Renal cortical epithelial cell (primary cell): ENCODE measurements at regions not wholly inside any gene's neighbourhood (a gene's known extent, or its start where the extent isn't known, plus 50 kb on each side); places are given as distances from the start of the nearest gene placed in this dataset.

Source experiments
- DNase-seq: peaks from one replicate; pipeline ENCODE4 v3.0.0-alpha.2; 2011; ENCODE audit warnings: low read depth

GRCh38 chr1:90139837-90140236 lies 144.9 kb downstream of the ZNF326 start:
- DNase-seq, result no peak

GRCh38 chr1:90135286-90135685 lies 140.4 kb downstream of the ZNF326 start:
- DNase-seq, result peak; percentile 21

- DNase-seq, result no peak
Observed at GRCh38 chr1:90134175-90134955, 139.5 kb downstream of the ZNF326 start.

- peak; percentile 73 for DNase-seq
Observed at GRCh38 chr1:90133133-90133532, 138.2 kb downstream of the ZNF326 start.

GRCh38 chr1:90132306-90132705 lies 137.4 kb downstream of the ZNF326 start:
- DNase-seq, result no peak

GRCh38 chr1:90127288-90127953 lies 132.5 kb downstream of the ZNF326 start:
- DNase-seq, result no peak

GRCh38 chr1:90126834-90127233 lies 131.9 kb downstream of the ZNF326 start:
- DNase-seq, result no peak

GRCh38 chr1:90122654-90123340 lies 127.9 kb downstream of the ZNF326 start:
- DNase-seq, result no peak

GRCh38 chr1:90114521-90115141 lies 119.7 kb downstream of the ZNF326 start:
- DNase-seq, result peak; percentile 67

- no peak for DNase-seq
Observed at GRCh38 chr1:90107990-90108389, 113.1 kb downstream of the ZNF326 start.

- DNase-seq, result no peak
Observed at GRCh38 chr1:90106311-90106710, 111.4 kb downstream of the ZNF326 start.

GRCh38 chr1:90104941-90105538 lies 110.1 kb downstream of the ZNF326 start:
- DNase-seq, result no peak

GRCh38 chr1:90100566-90100965 lies 105.7 kb downstream of the ZNF326 start:
- no peak for DNase-seq

GRCh38 chr1:90092441-90092840 lies 97.5 kb downstream of the ZNF326 start:
- no peak for DNase-seq
